ENCODE measurements at regions not wholly inside any gene's neighbourhood (a gene's known extent, or its start where the extent isn't known, plus 50 kb on each side); places are given as distances from the start of the nearest gene placed in this dataset.

- Histone ChIP-seq H3K27me3 (ENCODE audit: control insufficient read depth in 2 of 2, insufficient read depth in 2 of 2, low read length in 2 of 2) (no peaks in the 10 kb centered on the region), H3K4me1 (ENCODE audit: control insufficient read depth in 2 of 2, insufficient read depth in 2 of 2, low read length in 2 of 2) (no peaks in the 10 kb centered on the region), H3K27ac (ENCODE audit: low read depth, low read length) (no peak overlapping the region), H3K9me3 (ENCODE audit: control insufficient read depth in 2 of 3, low read length in 3 of 3) (no peaks in the 10 kb centered on the region), H3K4me3 (ENCODE audit: low read length) (no peak overlapping the region), H3K36me3 (ENCODE audit: control insufficient read depth in 2 of 3, insufficient read depth in 3 of 3, low read length in 3 of 3) (no peaks in the 10 kb centered on the region)
- POLR2A ChIA-PET = no interaction called here
- Mint-ChIP-seq H3K9me3 (peaks cover 0 to 3% (median 0%) of the 10 kb centered on the region in 11 donors), H3K27ac (no peak overlapping the region), H3K4me3 (no peak overlapping the region), H3K4me1 (no peaks in the 10 kb centered on the region), H3K27me3 (peaks cover 11 to 29% (median 24%) of the 10 kb centered on the region in 5 donors), H3K36me3 (no peaks in the 10 kb centered on the region)
- DNase-seq = no peak
- CTCF ChIA-PET = no interaction called here
- intact Hi-C loops (cut with micrococcal nuclease) = no loop called here
- ATAC-seq = no peak
Measured at GRCh38 chr18:77765468-77765867, 515.8 kb downstream of the GALR1 start.

GRCh38 chr18:77766421-77766820 is 516.8 kb downstream of the GALR1 start:
- Mint-ChIP-seq H3K27ac (no peak overlapping the region), H3K4me3 (no peak overlapping the region), H3K36me3 (no peaks in the 10 kb centered on the region), H3K27me3 (peaks cover 9 to 25% (median 20%) of the 10 kb centered on the region in 5 donors), H3K4me1 (no peaks in the 10 kb centered on the region), H3K9me3 (peaks cover 0 to 3% (median 0%) of the 10 kb centered on the region in 11 donors)
- DNase-seq (no peak), ATAC-seq (no peak)
- H3K4me3 ChIP-seq (ENCODE audit: low read length) = no peak overlapping the region
- intact Hi-C loops (cut with micrococcal nuclease) = no loop called here
- H3K9me3 ChIP-seq (ENCODE audit: control insufficient read depth in 2 of 3, low read length in 3 of 3) = no peaks in the 10 kb centered on the region
- H3K27me3 ChIP-seq (ENCODE audit: control insufficient read depth in 2 of 2, insufficient read depth in 2 of 2, low read length in 2 of 2) = no peaks in the 10 kb centered on the region
- no peaks in the 10 kb centered on the region for H3K36me3 ChIP-seq (ENCODE audit: control insufficient read depth in 2 of 3, insufficient read depth in 3 of 3, low read length in 3 of 3)
- ChIA-PET POLR2A (no interaction called here), CTCF (no interaction called here)
- H3K27ac ChIP-seq (ENCODE audit: low read depth, low read length) = no peak overlapping the region
- no peaks in the 10 kb centered on the region for H3K4me1 ChIP-seq (ENCODE audit: control insufficient read depth in 2 of 2, insufficient read depth in 2 of 2, low read length in 2 of 2)

- Mint-ChIP-seq H3K9me3 (peaks cover 0 to 6% (median 0%) of the 10 kb centered on the region in 11 donors), H3K27me3 (peaks cover 0 to 13% (median 12%) of the 10 kb centered on the region in 5 donors), H3K36me3 (no peaks in the 10 kb centered on the region), H3K4me3 (no peak overlapping the region), H3K27ac (no peak overlapping the region), H3K4me1 (no peaks in the 10 kb centered on the region)
- Histone ChIP-seq H3K4me3 (ENCODE audit: low read length) (no peak overlapping the region), H3K27me3 (ENCODE audit: control insufficient read depth in 2 of 2, insufficient read depth in 2 of 2, low read length in 2 of 2) (no peaks in the 10 kb centered on the region), H3K9me3 (ENCODE audit: control insufficient read depth in 2 of 3, low read length in 3 of 3) (no peaks in the 10 kb centered on the region), H3K36me3 (ENCODE audit: control insufficient read depth in 2 of 3, insufficient read depth in 3 of 3, low read length in 3 of 3) (no peaks in the 10 kb centered on the region), H3K4me1 (ENCODE audit: control insufficient read depth in 2 of 2, insufficient read depth in 2 of 2, low read length in 2 of 2) (no peaks in the 10 kb centered on the region), H3K27ac (ENCODE audit: low read depth, low read length) (no peak overlapping the region)
- intact Hi-C loops (cut with micrococcal nuclease) = no loop called here
- ChIA-PET POLR2A (no interaction called here), CTCF (no interaction called here)
- ATAC-seq (no peak), DNase-seq (no peak)
Measured at GRCh38 chr18:77772177-77772576, 522.5 kb downstream of the GALR1 start.

GRCh38 chr18:77776104-77776503 is 526.5 kb downstream of the GALR1 start:
- H3K27me3 ChIP-seq (ENCODE audit: control insufficient read depth in 2 of 2, insufficient read depth in 2 of 2, low read length in 2 of 2) = no peaks in the 10 kb centered on the region
- intact Hi-C loops (cut with micrococcal nuclease) = no loop called here
- no peaks in the 10 kb centered on the region for H3K36me3 ChIP-seq (ENCODE audit: control insufficient read depth in 2 of 3, insufficient read depth in 3 of 3, low read length in 3 of 3)
- Mint-ChIP-seq H3K27ac (no peak overlapping the region), H3K4me3 (no peak overlapping the region), H3K27me3 (peaks cover 0 to 12% (median 4%) of the 10 kb centered on the region in 5 donors), H3K9me3 (peaks cover 0 to 3% (median 0%) of the 10 kb centered on the region in 11 donors), H3K36me3 (no peaks in the 10 kb centered on the region), H3K4me1 (no peaks in the 10 kb centered on the region)
- no peak overlapping the region for H3K27ac ChIP-seq (ENCODE audit: low read depth, low read length)
- no peak for DNase-seq
- ChIA-PET CTCF (no interaction called here), POLR2A (no interaction called here)
- no peak overlapping the region for H3K4me3 ChIP-seq (ENCODE audit: low read length)
- H3K4me1 ChIP-seq (ENCODE audit: control insufficient read depth in 2 of 2, insufficient read depth in 2 of 2, low read length in 2 of 2) = no peaks in the 10 kb centered on the region
- no peak for ATAC-seq
- no peaks in the 10 kb centered on the region for H3K9me3 ChIP-seq (ENCODE audit: control insufficient read depth in 2 of 3, low read length in 3 of 3)

GRCh38 chr18:77777163-77777562 is 527.5 kb downstream of the GALR1 start:
- ChIA-PET CTCF (no interaction called here), POLR2A (no interaction called here)
- intact Hi-C loops (cut with micrococcal nuclease) = no loop called here
- H3K27me3 ChIP-seq (ENCODE audit: control insufficient read depth in 2 of 2, insufficient read depth in 2 of 2, low read length in 2 of 2) = no peaks in the 10 kb centered on the region
- ATAC-seq (no peak), DNase-seq (no peak)
- Mint-ChIP-seq H3K36me3 (no peaks in the 10 kb centered on the region), H3K27ac (no peak overlapping the region), H3K9me3 (peaks cover 0 to 3% (median 0%) of the 10 kb centered on the region in 11 donors), H3K4me1 (no peaks in the 10 kb centered on the region), H3K27me3 (peaks cover 0 to 10% (median 3%) of the 10 kb centered on the region in 5 donors), H3K4me3 (no peak overlapping the region)
- H3K9me3 ChIP-seq (ENCODE audit: control insufficient read depth in 2 of 3, low read length in 3 of 3) = no peaks in the 10 kb centered on the region
- H3K27ac ChIP-seq (ENCODE audit: low read depth, low read length) = no peak overlapping the region
- no peaks in the 10 kb centered on the region for H3K4me1 ChIP-seq (ENCODE audit: control insufficient read depth in 2 of 2, insufficient read depth in 2 of 2, low read length in 2 of 2)
- H3K4me3 ChIP-seq (ENCODE audit: low read length) = no peak overlapping the region
- H3K36me3 ChIP-seq (ENCODE audit: control insufficient read depth in 2 of 3, insufficient read depth in 3 of 3, low read length in 3 of 3) = no peaks in the 10 kb centered on the region

GRCh38 chr18:77784759-77785379 is 535.2 kb downstream of the GALR1 start:
- intact Hi-C loops (cut with micrococcal nuclease) = no loop called here
- Mint-ChIP-seq H3K27me3 (peaks cover 0 to 9% (median 0%) of the 10 kb centered on the region in 5 donors), H3K27ac (no peak overlapping the region), H3K4me3 (no peak overlapping the region), H3K4me1 (no peaks in the 10 kb centered on the region), H3K9me3 (peaks cover 0 to 2% (median 0%) of the 10 kb centered on the region in 11 donors), H3K36me3 (no peaks in the 10 kb centered on the region)
- no peaks in the 10 kb centered on the region for H3K9me3 ChIP-seq (ENCODE audit: control insufficient read depth in 2 of 3, low read length in 3 of 3)
- H3K27me3 ChIP-seq (ENCODE audit: control insufficient read depth in 2 of 2, insufficient read depth in 2 of 2, low read length in 2 of 2) = no peaks in the 10 kb centered on the region
- DNase-seq = no peak
- ATAC-seq = no peak
- ChIA-PET CTCF (no interaction called here), POLR2A (no interaction called here)
- H3K4me3 ChIP-seq (ENCODE audit: low read length) = no peak overlapping the region
- H3K4me1 ChIP-seq (ENCODE audit: control insufficient read depth in 2 of 2, insufficient read depth in 2 of 2, low read length in 2 of 2) = no peaks in the 10 kb centered on the region
- H3K36me3 ChIP-seq (ENCODE audit: control insufficient read depth in 2 of 3, insufficient read depth in 3 of 3, low read length in 3 of 3) = no peaks in the 10 kb centered on the region
- H3K27ac ChIP-seq (ENCODE audit: low read depth, low read length) = no peak overlapping the region

GRCh38 chr18:77785415-77785975 is 535.8 kb downstream of the GALR1 start:
- Histone ChIP-seq H3K27ac (ENCODE audit: low read depth, low read length) (no peak overlapping the region), H3K4me3 (ENCODE audit: low read length) (no peak overlapping the region), H3K4me1 (ENCODE audit: control insufficient read depth in 2 of 2, insufficient read depth in 2 of 2, low read length in 2 of 2) (no peaks in the 10 kb centered on the region), H3K36me3 (ENCODE audit: control insufficient read depth in 2 of 3, insufficient read depth in 3 of 3, low read length in 3 of 3) (no peaks in the 10 kb centered on the region), H3K27me3 (ENCODE audit: control insufficient read depth in 2 of 2, insufficient read depth in 2 of 2, low read length in 2 of 2) (no peaks in the 10 kb centered on the region), H3K9me3 (ENCODE audit: control insufficient read depth in 2 of 3, low read length in 3 of 3) (no peaks in the 10 kb centered on the region)
- CTCF ChIA-PET = no interaction called here
- DNase-seq (no peak), ATAC-seq (no peak)
- Mint-ChIP-seq H3K4me1 (no peaks in the 10 kb centered on the region), H3K27ac (no peak overlapping the region), H3K9me3 (peaks cover 0 to 4% (median 0%) of the 10 kb centered on the region in 11 donors), H3K27me3 (peaks cover 0 to 9% (median 0%) of the 10 kb centered on the region in 5 donors), H3K36me3 (no peaks in the 10 kb centered on the region), H3K4me3 (no peak overlapping the region)
- POLR2A ChIA-PET = no interaction called here
- intact Hi-C loops (cut with micrococcal nuclease) = no loop called here
